HFF-Myc (cell line): ENCODE measurements at regions not wholly inside any gene's neighbourhood (a gene's known extent, or its start where the extent isn't known, plus 50 kb on each side); places are given as distances from the start of the nearest gene placed in this dataset.

ENCODE experiments used
- DNase-seq: peaks from one replicate; pipeline ENCODE4 v3.0.0-alpha.2; 2011; ENCODE audit warnings: low read depth; ENCODE audit errors: extremely low read depth
- H3K4me3 ChIP-seq: replicated peaks from 2 replicates; pipeline ENCODE4 v1.5.1; 2011; ENCODE audit warnings: low read depth, mild to moderate bottlenecking, control low read depth, low read length
- TF ChIP-seq, protein P1 (sequence below): IDR thresholded peaks from 2 replicates; pipeline ENCODE4 v1.5.1; 2012; ENCODE audit warnings: mild to moderate bottlenecking, low read depth, low read length, control low read depth; ENCODE audit errors: missing control alignments

DNA sequence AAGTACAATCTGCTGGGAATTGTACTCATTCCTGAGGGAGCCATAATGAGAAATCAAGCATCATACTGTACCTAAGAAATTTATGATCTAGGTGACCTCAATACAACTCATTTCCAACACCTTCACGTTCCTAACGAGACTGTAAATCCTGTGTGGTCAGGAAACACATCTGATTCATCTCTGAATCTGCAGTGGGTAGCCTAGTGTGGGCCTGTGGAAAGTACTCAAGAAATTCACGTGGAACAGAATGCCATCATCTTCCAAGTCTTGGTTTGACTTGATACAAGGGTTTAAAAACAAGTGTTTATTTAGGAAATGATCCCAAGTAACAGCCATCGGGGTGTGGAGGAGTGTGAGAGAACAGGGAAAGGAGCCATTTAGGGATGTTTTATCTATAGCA lies 568.9 kb downstream of the EDEM1 start:
- DNase-seq, result no peak
- TF ChIP-seq, protein P1, sequence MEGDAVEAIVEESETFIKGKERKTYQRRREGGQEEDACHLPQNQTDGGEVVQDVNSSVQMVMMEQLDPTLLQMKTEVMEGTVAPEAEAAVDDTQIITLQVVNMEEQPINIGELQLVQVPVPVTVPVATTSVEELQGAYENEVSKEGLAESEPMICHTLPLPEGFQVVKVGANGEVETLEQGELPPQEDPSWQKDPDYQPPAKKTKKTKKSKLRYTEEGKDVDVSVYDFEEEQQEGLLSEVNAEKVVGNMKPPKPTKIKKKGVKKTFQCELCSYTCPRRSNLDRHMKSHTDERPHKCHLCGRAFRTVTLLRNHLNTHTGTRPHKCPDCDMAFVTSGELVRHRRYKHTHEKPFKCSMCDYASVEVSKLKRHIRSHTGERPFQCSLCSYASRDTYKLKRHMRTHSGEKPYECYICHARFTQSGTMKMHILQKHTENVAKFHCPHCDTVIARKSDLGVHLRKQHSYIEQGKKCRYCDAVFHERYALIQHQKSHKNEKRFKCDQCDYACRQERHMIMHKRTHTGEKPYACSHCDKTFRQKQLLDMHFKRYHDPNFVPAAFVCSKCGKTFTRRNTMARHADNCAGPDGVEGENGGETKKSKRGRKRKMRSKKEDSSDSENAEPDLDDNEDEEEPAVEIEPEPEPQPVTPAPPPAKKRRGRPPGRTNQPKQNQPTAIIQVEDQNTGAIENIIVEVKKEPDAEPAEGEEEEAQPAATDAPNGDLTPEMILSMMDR, result no peak
- no peak overlapping the region for H3K4me3 ChIP-seq

DNA sequence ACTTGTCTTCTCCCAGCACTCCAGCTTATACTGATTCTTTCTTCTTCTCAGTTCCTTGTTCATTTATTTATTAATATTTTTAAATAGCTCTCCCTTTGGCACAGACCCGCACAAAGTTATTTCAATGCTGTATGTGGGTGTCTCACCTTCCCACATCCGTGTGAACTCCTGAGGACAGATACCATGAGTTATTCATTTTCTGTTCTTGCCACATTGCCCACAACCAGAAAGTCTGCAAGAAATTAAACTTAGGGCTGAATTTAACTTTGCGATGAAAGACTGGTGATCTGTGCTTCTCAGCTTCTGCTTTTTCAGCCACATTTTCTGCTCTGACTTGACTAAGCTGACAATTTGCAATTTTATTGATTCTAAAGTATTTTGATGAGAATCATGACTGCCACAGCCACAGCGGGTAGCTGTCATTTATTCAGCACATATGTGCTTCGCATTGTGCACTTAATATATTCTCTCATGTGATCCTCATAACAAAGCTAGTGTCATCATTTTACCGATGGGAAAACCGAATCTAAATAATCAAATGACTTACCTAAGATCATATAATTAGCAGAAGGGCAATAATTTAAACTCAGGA lies 569.8 kb downstream of the EDEM1 start:
- DNase-seq, result no peak
- TF ChIP-seq, protein P1, result no peak
- no peak overlapping the region for H3K4me3 ChIP-seq

DNA sequence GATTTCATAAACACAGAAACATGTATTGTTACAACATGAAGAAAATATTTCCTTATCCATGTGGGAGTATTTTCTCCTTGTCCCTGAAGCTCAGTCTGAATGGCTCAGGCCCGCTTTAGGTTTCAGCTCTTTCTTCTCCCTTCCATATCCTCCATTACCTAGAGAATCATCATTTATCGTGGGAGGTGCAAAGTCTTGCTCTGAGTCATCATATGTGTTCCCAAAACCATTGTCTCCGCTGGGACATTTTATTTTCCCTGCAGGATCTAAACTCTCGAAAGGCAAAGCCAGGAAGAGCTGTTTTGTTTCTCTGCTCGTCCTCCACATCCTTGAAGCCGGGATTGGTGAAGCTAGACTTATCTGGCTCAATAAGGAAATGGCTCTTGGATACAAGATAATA lies 571.2 kb downstream of the EDEM1 start:
- no peak for DNase-seq
- TF ChIP-seq, protein P1, result no peak
- no peak overlapping the region for H3K4me3 ChIP-seq

DNA sequence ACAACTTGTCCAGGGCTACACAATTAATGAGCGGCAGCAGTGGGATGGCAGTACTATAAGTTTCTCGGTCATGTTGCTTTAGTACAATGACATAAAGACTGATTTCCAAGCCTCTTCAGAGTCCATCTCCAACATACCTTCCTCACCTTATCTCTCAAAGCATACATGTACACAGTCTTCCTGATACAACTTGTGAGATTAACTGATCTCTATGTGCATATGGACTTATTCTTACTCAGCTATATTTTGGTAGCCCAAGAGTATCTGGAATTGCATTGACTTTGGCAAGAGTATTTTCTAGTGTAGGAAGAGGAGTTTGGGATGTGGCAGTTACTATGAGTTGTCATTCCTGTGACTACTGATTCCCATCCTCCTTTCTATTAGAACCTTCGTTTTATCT lies 575.0 kb downstream of the EDEM1 start:
- no peak overlapping the region for H3K4me3 ChIP-seq
- TF ChIP-seq, protein P1, result no peak
- no peak for DNase-seq

DNA sequence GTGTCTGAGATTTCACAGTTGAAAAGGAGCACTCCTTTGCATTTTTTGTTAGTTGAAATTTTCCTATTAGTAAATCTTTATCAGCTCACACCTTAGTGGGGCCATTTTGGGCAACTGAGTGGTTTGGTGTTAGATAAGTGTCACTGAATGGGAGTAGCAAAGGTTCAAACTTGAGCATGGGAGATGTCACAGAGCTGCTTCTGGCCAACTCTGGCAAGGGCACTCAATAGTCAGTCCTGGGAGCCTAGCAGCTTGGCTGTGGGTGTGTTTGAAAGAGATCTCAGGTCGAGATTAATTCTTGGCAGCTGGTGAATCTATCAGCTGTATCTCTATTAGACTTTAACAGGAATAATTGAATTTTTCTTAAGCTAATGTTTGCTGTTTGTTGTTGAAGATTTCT lies 579.3 kb downstream of the EDEM1 start:
- TF ChIP-seq, protein P1, result no peak
- H3K4me3 ChIP-seq, result no peak overlapping the region
- DNase-seq, result no peak

DNA sequence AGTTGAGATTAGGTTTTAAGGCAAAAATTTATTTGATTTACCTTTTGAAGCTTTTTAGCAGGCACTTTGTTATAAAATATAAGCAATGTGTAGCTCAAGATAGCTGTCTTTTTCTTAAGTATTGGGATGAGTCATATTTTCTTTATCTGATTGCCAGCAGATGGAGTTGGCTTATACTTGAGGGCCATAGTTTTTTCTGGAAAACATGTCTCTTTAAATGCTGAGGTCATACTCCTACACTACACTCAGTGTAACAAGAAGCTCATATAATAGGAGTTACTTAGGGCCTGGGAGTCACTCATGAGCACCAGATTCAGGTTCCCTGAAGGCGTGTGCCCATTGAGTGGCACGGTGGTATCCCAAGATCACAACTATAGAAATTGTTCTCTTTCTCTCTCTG lies 579.8 kb downstream of the EDEM1 start:
- no peak overlapping the region for H3K4me3 ChIP-seq
- TF ChIP-seq, protein P1, result no peak
- DNase-seq, result no peak
